ENCODE measurements at regions not wholly inside any gene's neighbourhood (a gene's known extent, or its start where the extent isn't known, plus 50 kb on each side); places are given as distances from the start of the nearest gene placed in this dataset.

DNA sequence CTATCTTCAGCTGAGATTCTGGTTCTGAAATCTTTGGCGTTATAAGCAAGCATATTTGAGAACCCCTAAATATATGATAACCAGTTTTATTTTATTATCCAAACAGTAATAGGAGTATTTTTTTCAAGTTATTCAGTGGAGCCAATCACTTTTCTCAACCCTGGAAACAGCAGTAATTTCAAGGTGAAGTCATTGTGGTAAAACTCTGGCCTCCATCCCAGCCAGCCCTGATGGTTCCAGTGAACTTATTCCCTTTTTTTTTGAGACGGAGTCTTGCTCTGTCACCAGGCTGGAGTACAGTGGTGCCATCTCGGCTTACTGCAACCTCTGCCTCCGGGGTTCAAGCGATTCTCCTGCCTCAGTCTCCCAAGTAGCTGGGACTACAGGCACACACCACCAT lies 545.4 kb upstream of the IL12A start:
- Histone ChIP-seq H3K4me1 (ENCODE audit: insufficient read depth) (no peaks in the 10 kb centered on the region), H4K20me1 (replicated peaks; ENCODE audit: insufficient read depth) (no peaks in the 10 kb centered on the region), H3K9me2 (ENCODE audit: insufficient read depth) (no peaks in the 10 kb centered on the region), H3K27ac (ENCODE audit: low read depth) (no peak overlapping the region), H2AFZ (no peak overlapping the region), H3K4me2 (no peak overlapping the region), H3F3A (replicated peaks; ENCODE audit: low read depth) (no peaks in the 10 kb centered on the region), H3K27me3 (ENCODE audit: insufficient read depth) (no peaks in the 10 kb centered on the region), H3K4me3 (no peak overlapping the region), H3K36me3 (ENCODE audit: insufficient read depth) (no peaks in the 10 kb centered on the region), H3K79me2 (replicated peaks; ENCODE audit: insufficient read depth) (no peaks in the 10 kb centered on the region)
- Mint-ChIP-seq H3K4me3 (no peak overlapping the region), H3K36me3 (ENCODE audit: low read depth) (no peaks in the 10 kb centered on the region), H3K4me1 (no peaks in the 10 kb centered on the region), H3K9me3 (no peaks in the 10 kb centered on the region), H3K27ac (no peak overlapping the region), H3K27me3 (ENCODE audit: insufficient read depth, low read depth, poor library complexity) (peaks cover 1% of the 10 kb centered on the region)
- DNase-seq (ENCODE audit: low spot score) (no peak), ATAC-seq (no peak)
- TF ChIP-seq ZNF114 (CRISPR knock-in tag; IDR thresholded peaks at IDR 0.05) (no peak), EZH2phosphoT487 (IDR thresholded peaks at IDR 0.05; ENCODE audit: unreplicated experiment) (no peak), STAT1 (IDR thresholded peaks at IDR 0.05; ENCODE audit: unreplicated experiment) (no peak), JUNB (IDR thresholded peaks at IDR 0.05; ENCODE audit: unreplicated experiment) (no peak), ZNF331 (CRISPR knock-in tag; IDR thresholded peaks at IDR 0.05; ENCODE audit: low read depth) (no peak), NANOG (IDR thresholded peaks at IDR 0.05; ENCODE audit: borderline replicate concordance) (no peak), EZH2 (IDR thresholded peaks at IDR 0.05; ENCODE audit: low read depth, unreplicated experiment) (no peak), CREB1 (CRISPR knock-in tag; IDR thresholded peaks at IDR 0.05; ENCODE audit: low read depth) (no peak), POLR2AphosphoS5 (IDR thresholded peaks at IDR 0.05; ENCODE audit: low read depth) (no peak)
- TF ChIP-seq, protein P1, sequence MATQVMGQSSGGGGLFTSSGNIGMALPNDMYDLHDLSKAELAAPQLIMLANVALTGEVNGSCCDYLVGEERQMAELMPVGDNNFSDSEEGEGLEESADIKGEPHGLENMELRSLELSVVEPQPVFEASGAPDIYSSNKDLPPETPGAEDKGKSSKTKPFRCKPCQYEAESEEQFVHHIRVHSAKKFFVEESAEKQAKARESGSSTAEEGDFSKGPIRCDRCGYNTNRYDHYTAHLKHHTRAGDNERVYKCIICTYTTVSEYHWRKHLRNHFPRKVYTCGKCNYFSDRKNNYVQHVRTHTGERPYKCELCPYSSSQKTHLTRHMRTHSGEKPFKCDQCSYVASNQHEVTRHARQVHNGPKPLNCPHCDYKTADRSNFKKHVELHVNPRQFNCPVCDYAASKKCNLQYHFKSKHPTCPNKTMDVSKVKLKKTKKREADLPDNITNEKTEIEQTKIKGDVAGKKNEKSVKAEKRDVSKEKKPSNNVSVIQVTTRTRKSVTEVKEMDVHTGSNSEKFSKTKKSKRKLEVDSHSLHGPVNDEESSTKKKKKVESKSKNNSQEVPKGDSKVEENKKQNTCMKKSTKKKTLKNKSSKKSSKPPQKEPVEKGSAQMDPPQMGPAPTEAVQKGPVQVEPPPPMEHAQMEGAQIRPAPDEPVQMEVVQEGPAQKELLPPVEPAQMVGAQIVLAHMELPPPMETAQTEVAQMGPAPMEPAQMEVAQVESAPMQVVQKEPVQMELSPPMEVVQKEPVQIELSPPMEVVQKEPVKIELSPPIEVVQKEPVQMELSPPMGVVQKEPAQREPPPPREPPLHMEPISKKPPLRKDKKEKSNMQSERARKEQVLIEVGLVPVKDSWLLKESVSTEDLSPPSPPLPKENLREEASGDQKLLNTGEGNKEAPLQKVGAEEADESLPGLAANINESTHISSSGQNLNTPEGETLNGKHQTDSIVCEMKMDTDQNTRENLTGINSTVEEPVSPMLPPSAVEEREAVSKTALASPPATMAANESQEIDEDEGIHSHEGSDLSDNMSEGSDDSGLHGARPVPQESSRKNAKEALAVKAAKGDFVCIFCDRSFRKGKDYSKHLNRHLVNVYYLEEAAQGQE (IDR thresholded peaks at IDR 0.05; ENCODE audit: unreplicated experiment) = no peak
- TF ChIP-seq, protein P2, sequence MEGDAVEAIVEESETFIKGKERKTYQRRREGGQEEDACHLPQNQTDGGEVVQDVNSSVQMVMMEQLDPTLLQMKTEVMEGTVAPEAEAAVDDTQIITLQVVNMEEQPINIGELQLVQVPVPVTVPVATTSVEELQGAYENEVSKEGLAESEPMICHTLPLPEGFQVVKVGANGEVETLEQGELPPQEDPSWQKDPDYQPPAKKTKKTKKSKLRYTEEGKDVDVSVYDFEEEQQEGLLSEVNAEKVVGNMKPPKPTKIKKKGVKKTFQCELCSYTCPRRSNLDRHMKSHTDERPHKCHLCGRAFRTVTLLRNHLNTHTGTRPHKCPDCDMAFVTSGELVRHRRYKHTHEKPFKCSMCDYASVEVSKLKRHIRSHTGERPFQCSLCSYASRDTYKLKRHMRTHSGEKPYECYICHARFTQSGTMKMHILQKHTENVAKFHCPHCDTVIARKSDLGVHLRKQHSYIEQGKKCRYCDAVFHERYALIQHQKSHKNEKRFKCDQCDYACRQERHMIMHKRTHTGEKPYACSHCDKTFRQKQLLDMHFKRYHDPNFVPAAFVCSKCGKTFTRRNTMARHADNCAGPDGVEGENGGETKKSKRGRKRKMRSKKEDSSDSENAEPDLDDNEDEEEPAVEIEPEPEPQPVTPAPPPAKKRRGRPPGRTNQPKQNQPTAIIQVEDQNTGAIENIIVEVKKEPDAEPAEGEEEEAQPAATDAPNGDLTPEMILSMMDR (conservative IDR thresholded peaks at IDR 0.05; ENCODE audit: low read depth in 2 of 2) = no peak
- TF ChIP-seq, protein P3, sequence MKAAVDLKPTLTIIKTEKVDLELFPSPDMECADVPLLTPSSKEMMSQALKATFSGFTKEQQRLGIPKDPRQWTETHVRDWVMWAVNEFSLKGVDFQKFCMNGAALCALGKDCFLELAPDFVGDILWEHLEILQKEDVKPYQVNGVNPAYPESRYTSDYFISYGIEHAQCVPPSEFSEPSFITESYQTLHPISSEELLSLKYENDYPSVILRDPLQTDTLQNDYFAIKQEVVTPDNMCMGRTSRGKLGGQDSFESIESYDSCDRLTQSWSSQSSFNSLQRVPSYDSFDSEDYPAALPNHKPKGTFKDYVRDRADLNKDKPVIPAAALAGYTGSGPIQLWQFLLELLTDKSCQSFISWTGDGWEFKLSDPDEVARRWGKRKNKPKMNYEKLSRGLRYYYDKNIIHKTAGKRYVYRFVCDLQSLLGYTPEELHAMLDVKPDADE (IDR thresholded peaks at IDR 0.05) = no peak
- TF ChIP-seq, protein P4, sequence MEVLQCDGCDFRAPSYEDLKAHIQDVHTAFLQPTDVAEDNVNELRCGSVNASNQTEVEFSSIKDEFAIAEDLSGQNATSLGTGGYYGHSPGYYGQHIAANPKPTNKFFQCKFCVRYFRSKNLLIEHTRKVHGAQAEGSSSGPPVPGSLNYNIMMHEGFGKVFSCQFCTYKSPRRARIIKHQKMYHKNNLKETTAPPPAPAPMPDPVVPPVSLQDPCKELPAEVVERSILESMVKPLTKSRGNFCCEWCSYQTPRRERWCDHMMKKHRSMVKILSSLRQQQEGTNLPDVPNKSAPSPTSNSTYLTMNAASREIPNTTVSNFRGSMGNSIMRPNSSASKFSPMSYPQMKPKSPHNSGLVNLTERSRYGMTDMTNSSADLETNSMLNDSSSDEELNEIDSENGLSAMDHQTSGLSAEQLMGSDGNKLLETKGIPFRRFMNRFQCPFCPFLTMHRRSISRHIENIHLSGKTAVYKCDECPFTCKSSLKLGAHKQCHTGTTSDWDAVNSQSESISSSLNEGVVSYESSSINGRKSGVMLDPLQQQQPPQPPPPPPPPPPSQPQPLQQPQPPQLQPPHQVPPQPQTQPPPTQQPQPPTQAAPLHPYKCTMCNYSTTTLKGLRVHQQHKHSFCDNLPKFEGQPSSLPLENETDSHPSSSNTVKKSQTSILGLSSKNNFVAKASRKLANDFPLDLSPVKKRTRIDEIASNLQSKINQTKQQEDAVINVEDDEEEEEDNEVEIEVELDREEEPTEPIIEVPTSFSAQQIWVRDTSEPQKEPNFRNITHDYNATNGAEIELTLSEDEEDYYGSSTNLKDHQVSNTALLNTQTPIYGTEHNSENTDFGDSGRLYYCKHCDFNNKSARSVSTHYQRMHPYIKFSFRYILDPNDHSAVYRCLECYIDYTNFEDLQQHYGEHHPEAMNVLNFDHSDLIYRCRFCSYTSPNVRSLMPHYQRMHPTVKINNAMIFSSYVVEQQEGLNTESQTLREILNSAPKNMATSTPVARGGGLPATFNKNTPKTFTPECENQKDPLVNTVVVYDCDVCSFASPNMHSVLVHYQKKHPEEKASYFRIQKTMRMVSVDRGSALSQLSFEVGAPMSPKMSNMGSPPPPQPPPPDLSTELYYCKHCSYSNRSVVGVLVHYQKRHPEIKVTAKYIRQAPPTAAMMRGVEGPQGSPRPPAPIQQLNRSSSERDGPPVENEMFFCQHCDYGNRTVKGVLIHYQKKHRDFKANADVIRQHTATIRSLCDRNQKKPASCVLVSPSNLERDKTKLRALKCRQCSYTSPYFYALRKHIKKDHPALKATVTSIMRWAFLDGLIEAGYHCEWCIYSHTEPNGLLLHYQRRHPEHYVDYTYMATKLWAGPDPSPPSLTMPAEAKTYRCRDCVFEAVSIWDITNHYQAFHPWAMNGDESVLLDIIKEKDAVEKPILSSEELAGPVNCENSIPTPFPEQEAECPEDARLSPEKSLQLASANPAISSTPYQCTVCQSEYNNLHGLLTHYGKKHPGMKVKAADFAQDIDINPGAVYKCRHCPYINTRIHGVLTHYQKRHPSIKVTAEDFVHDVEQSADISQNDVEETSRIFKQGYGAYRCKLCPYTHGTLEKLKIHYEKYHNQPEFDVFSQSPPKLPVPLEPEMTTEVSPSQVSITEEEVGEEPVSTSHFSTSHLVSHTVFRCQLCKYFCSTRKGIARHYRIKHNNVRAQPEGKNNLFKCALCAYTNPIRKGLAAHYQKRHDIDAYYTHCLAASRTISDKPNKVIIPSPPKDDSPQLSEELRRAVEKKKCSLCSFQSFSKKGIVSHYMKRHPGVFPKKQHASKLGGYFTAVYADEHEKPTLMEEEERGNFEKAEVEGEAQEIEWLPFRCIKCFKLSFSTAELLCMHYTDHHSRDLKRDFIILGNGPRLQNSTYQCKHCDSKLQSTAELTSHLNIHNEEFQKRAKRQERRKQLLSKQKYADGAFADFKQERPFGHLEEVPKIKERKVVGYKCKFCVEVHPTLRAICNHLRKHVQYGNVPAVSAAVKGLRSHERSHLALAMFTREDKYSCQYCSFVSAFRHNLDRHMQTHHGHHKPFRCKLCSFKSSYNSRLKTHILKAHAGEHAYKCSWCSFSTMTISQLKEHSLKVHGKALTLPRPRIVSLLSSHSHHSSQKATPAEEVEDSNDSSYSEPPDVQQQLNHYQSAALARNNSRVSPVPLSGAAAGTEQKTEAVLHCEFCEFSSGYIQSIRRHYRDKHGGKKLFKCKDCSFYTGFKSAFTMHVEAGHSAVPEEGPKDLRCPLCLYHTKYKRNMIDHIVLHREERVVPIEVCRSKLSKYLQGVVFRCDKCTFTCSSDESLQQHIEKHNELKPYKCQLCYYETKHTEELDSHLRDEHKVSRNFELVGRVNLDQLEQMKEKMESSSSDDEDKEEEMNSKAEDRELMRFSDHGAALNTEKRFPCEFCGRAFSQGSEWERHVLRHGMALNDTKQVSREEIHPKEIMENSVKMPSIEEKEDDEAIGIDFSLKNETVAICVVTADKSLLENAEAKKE (CRISPR knock-in tag; IDR thresholded peaks at IDR 0.05) = no peak
